HG03060 (cell line): ENCODE measurements at regions not wholly inside any gene's neighbourhood (a gene's known extent, or its start where the extent isn't known, plus 50 kb on each side); places are given as distances from the start of the nearest gene placed in this dataset.
"Not testable (repeated sequence)": the region's sequence is repeated elsewhere in the genome, so short reads cannot be mapped to it uniquely, and the experiment has no call there.

Experiments used
- ATAC-seq: cut with Tn5 transposase; IDR thresholded peaks from one replicate; pipeline ENCODE4 v1.9.1; 2021; ENCODE audit warnings: low read depth, moderate number of reproducible peaks; ENCODE audit not compliant: unreplicated experiment

GRCh38 chr6:82624251-82624650 lies 260.6 kb downstream of the TPBG start:
- no peak for ATAC-seq

GRCh38 chr6:82626946-82627345 lies 263.3 kb downstream of the TPBG start:
- not testable (repeated sequence) for ATAC-seq

GRCh38 chr6:82629921-82630320 lies 266.3 kb downstream of the TPBG start:
- no peak for ATAC-seq

- no peak for ATAC-seq
These were observed 278.1 kb downstream of the TPBG start for GRCh38 chr6:82641677-82642076.

GRCh38 chr6:82645536-82646230 lies 282.1 kb downstream of the TPBG start:
- ATAC-seq: no peak

- no peak for ATAC-seq
These were observed 282.6 kb downstream of the TPBG start for GRCh38 chr6:82646231-82646615.

- no peak for ATAC-seq
These were observed 288.3 kb downstream of the TPBG start for GRCh38 chr6:82651845-82652335.

- no peak for ATAC-seq
These were observed 315.6 kb downstream of the TPBG start for GRCh38 chr6:82679232-82679631.

GRCh38 chr6:82680192-82680591 lies 316.6 kb downstream of the TPBG start:
- ATAC-seq: no peak

GRCh38 chr6:82681119-82681714 lies 317.6 kb downstream of the TPBG start:
- ATAC-seq: no peak

- ATAC-seq: no peak
These were observed 323.1 kb downstream of the TPBG start for GRCh38 chr6:82686719-82687118.

GRCh38 chr6:82687855-82688254 lies 324.2 kb downstream of the TPBG start:
- ATAC-seq: no peak

- ATAC-seq: no peak
These were observed 326.7 kb downstream of the TPBG start for GRCh38 chr6:82690283-82690682.

- no peak for ATAC-seq
These were observed 328.4 kb downstream of the TPBG start for GRCh38 chr6:82691997-82692396.

GRCh38 chr6:82693094-82693493 lies 329.5 kb downstream of the TPBG start:
- no peak for ATAC-seq

- no peak for ATAC-seq
These were observed 337.7 kb downstream of the TPBG start for GRCh38 chr6:82701341-82701740.

- ATAC-seq: no peak
These were observed 339.0 kb downstream of the TPBG start for GRCh38 chr6:82702574-82702973.

GRCh38 chr6:82703230-82703629 lies 339.6 kb downstream of the TPBG start:
- ATAC-seq: no peak

- no peak for ATAC-seq
These were observed 340.4 kb downstream of the TPBG start for GRCh38 chr6:82704045-82704444.

- no peak for ATAC-seq
These were observed 342.0 kb downstream of the TPBG start for GRCh38 chr6:82705579-82705978.

- no peak for ATAC-seq
These were observed 347.6 kb downstream of the TPBG start for GRCh38 chr6:82711105-82711827.

GRCh38 chr6:82711971-82712370 lies 348.4 kb downstream of the TPBG start:
- no peak for ATAC-seq
